IMR-90 (cell line): ENCODE measurements at regions not wholly inside any gene's neighbourhood (a gene's known extent, or its start where the extent isn't known, plus 50 kb on each side); places are given as distances from the start of the nearest gene placed in this dataset.

Experiments
- ATAC-seq: fragments of 200-7000 bp; cut with Tn5 transposase; 2 replicates; pipeline ENCODE4 v1.9.1; 2020; ENCODE audit warnings: low read depth, mild to moderate bottlenecking, moderate library complexity
- BruUV-seq: library from RNA; stranded (reverse); fragments of 400-500 nt; replicated peaks from 2 replicates; lab custom pipeline; 2021; lab: Mats Ljungman, UMichigan
- CTCF ChIA-PET: fragments of 300-600 bp; formaldehyde crosslinking; extraction: SDS; loops from one replicate; lab custom pipeline; 2021; ENCODE audit warnings: antibody characterized with exemption; lab: Yijun Ruan, JAX
- POLR2A ChIA-PET: fragments of 300-600 bp; sonication (Branson Sonifier 250); formaldehyde crosslinking; loops from one replicate; lab custom pipeline; 2022; ENCODE audit warnings: antibody characterized with exemption; ENCODE audit not compliant: unreplicated experiment; lab: Charles Lee
- DNase-seq: peaks from one replicate; pipeline ENCODE4 v3.0.0; 2013
- H2AFZ ChIP-seq: replicated peaks from 2 replicates; pipeline ENCODE3; 2013; ENCODE audit warnings: low read length, mild to moderate bottlenecking; ENCODE audit not compliant: poor library complexity
- H2AK5ac ChIP-seq: 2 replicates; pipeline ENCODE4 v1.6.1; 2013; ENCODE audit warnings: low read depth, low read length, inconsistent platforms
- H2AK9ac ChIP-seq: replicated peaks from 2 replicates; pipeline ENCODE3; 2013; ENCODE audit warnings: mild to moderate bottlenecking, low read depth, low read length, moderate library complexity; ENCODE audit not compliant: poor library complexity
- H2BK120ac ChIP-seq: 2 replicates; pipeline ENCODE4 v1.6.1; 2013; ENCODE audit warnings: low read depth, low read length, inconsistent platforms
- H2BK15ac ChIP-seq: 3 replicates; pipeline ENCODE4 v1.6.1; 2013; ENCODE audit warnings: low read depth, low read length, inconsistent platforms
- H2BK20ac ChIP-seq: 2 replicates; pipeline ENCODE4 v1.6.1; 2013; ENCODE audit warnings: low read depth, mild to moderate bottlenecking, inconsistent platforms, low read length, moderate library complexity
- H2BK5ac ChIP-seq: 2 replicates; pipeline ENCODE4 v1.6.1; 2013; ENCODE audit warnings: mild to moderate bottlenecking, low read depth, low read length, inconsistent platforms; ENCODE audit not compliant: poor library complexity, severe bottlenecking
- H3K14ac ChIP-seq: replicated peaks from 2 replicates; pipeline ENCODE4 v1.6.1; 2013; ENCODE audit warnings: low read depth, low read length, inconsistent platforms
- H3K18ac ChIP-seq: 2 replicates; pipeline ENCODE4 v1.6.1; 2013; ENCODE audit warnings: low read depth, low read length, control low read depth
- H3K23ac ChIP-seq: 2 replicates; pipeline ENCODE4 v1.6.1; 2013; ENCODE audit warnings: low read depth, low read length, inconsistent platforms
- H3K27ac ChIP-seq: 2 replicates; pipeline ENCODE4 v1.5.1; 2013; ENCODE audit warnings: mild to moderate bottlenecking, control low read depth, low read length; ENCODE audit not compliant: insufficient read depth
- H3K27me3 ChIP-seq: 2 replicates; pipeline ENCODE4 v1.6.1; 2013; ENCODE audit warnings: low read length; ENCODE audit not compliant: control insufficient read depth, insufficient read depth
- H3K36me3 ChIP-seq: 2 replicates; pipeline ENCODE4 v1.6.1; 2013; ENCODE audit warnings: low read length, mixed read lengths; ENCODE audit not compliant: control insufficient read depth, insufficient read depth
- H3K4ac ChIP-seq: 2 replicates; pipeline ENCODE4 v1.6.1; 2013; ENCODE audit warnings: low read depth, low read length, inconsistent platforms
- H3K4me1 ChIP-seq: 2 replicates; pipeline ENCODE4 v1.6.1; 2013; ENCODE audit warnings: low read length, mixed read lengths; ENCODE audit not compliant: control insufficient read depth, insufficient read depth
- H3K4me2 ChIP-seq: 2 replicates; pipeline ENCODE4 v1.6.1; 2013; ENCODE audit warnings: low read depth, mild to moderate bottlenecking, control low read depth, low read length, moderate library complexity
- H3K4me3 ChIP-seq: 2 replicates; pipeline ENCODE4 v1.5.1; 2013; ENCODE audit warnings: low read depth, mild to moderate bottlenecking, control low read depth, low read length, moderate library complexity; ENCODE audit not compliant: insufficient read depth
- H3K56ac ChIP-seq: 2 replicates; pipeline ENCODE4 v1.6.1; 2013; ENCODE audit warnings: low read length, inconsistent platforms; ENCODE audit not compliant: insufficient read depth; ENCODE audit errors: extremely low read depth
- H3K79me1 ChIP-seq, 2 experiments: 2 replicates each; pipeline ENCODE4 v1.6.1; 2013; ENCODE audit warnings: low read length in 2 of 2, inconsistent platforms in 1 of 2, low read depth in 1 of 2
- H3K9ac ChIP-seq: 2 replicates; pipeline ENCODE4 v1.6.1; 2013; ENCODE audit warnings: low read depth, low read length, control low read depth
- H3K9me1 ChIP-seq: 2 replicates; pipeline ENCODE4 v1.6.1; 2013; ENCODE audit warnings: low read length, inconsistent platforms; ENCODE audit not compliant: insufficient read depth
- H3K9me3 ChIP-seq: 2 replicates; pipeline ENCODE4 v1.6.1; 2013; ENCODE audit warnings: low read length; ENCODE audit not compliant: control insufficient read depth, insufficient read depth
- H4K20me1 ChIP-seq: 2 replicates; pipeline ENCODE4 v1.6.1; 2013; ENCODE audit warnings: low read length, inconsistent platforms; ENCODE audit not compliant: insufficient read depth
- H4K5ac ChIP-seq: 2 replicates; pipeline ENCODE4 v1.6.1; 2013; ENCODE audit warnings: mild to moderate bottlenecking, low read depth, low read length, control low read depth
- H4K8ac ChIP-seq, 2 experiments: 2 replicates each; pipeline ENCODE4 v1.6.1; 2013; ENCODE audit warnings: low read depth in 2 of 2, low read length in 2 of 2, control low read depth in 1 of 2, inconsistent platforms in 1 of 2
- H4K91ac ChIP-seq: 2 replicates; pipeline ENCODE4 v1.6.1; 2013; ENCODE audit warnings: low read depth, low read length, inconsistent platforms; ENCODE audit not compliant: insufficient read depth
- CHD1 ChIP-seq: IDR thresholded peaks from 2 replicates; pipeline ENCODE4 v1.6.1; 2012; ENCODE audit warnings: low read depth, low read length, improper control_type of control experiment
- POLR2A ChIP-seq: IDR thresholded peaks from 2 replicates; pipeline ENCODE4 v1.6.1; 2012; ENCODE audit warnings: mild to moderate bottlenecking, low read depth, low read length
- WGBS, 2 experiments: methylation state at CpG; one replicate each; pipeline versions ENCODE4 v1.1.5 to v1.1.7; 2013; ENCODE audit warnings: missing lambda C conversion rate in 2 of 2; ENCODE audit not compliant: insufficient read length in 1 of 2; ENCODE audit errors: extremely low coverage in 2 of 2; 5-methylcytosine and 5-hydroxymethylcytosine counted together
- dilution Hi-C: fragments of 300-500 bp; cut with HindIII; formaldehyde crosslinking; loops from one replicate; pipeline ENCODE4 v1.14.3; 2018; ENCODE audit warnings: low sequenced_read_pairs; ENCODE audit not compliant: unreplicated experiment
- in situ Hi-C: fragments of 300-500 bp; cut with MboI; formaldehyde crosslinking; loops from 3 replicates; pipeline ENCODE4 v1.14.3; 2019; ENCODE audit warnings: low sequenced_read_pairs, inconsistent platforms, mixed read lengths
- intact Hi-C: fragments of 100-400 bp; cut with micrococcal nuclease; formaldehyde crosslinking; loops from 2 replicates; pipeline ENCODE4 v1.10.0; 2022
- TF ChIP-seq, protein P1 (sequence below): fragments of 150-350 bp; IDR thresholded peaks from 2 replicates; pipeline ENCODE4 v1.6.1; 2016; ENCODE audit warnings: low read depth, mild to moderate bottlenecking, low read length, moderate library complexity, borderline replicate concordance

DNA sequence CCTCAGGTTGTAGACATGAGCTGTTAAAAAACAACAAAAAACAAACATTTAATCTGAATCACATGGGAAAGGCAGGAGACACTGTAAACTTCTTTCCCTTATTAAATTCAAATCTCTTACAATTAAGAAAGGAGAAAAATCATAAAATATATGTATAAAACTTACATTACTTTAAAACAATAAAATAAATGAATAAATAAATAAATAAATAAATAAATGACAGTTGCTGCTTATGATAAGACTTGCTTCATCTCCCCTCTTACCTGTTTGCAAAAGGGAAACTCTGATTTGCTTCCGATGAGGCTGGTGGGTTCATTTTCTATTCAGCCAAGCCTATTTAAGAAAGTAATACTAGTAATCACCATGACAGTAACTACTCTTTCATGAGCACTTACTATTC, 353.4 kb upstream of the TBL1XR1 start:
- H3K27me3 ChIP-seq: no peaks in the 10 kb centered on the region
- TF ChIP-seq POLR2A (no peak), CHD1 (no peak)
- TF ChIP-seq, protein P1, sequence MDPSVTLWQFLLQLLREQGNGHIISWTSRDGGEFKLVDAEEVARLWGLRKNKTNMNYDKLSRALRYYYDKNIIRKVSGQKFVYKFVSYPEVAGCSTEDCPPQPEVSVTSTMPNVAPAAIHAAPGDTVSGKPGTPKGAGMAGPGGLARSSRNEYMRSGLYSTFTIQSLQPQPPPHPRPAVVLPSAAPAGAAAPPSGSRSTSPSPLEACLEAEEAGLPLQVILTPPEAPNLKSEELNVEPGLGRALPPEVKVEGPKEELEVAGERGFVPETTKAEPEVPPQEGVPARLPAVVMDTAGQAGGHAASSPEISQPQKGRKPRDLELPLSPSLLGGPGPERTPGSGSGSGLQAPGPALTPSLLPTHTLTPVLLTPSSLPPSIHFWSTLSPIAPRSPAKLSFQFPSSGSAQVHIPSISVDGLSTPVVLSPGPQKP: no peak
- H2AK9ac ChIP-seq: no peak overlapping the region
- no peak overlapping the region for H3K23ac ChIP-seq
- H3K9me1 ChIP-seq: no peaks in the 10 kb centered on the region
- H2BK15ac ChIP-seq: no peak overlapping the region
- no peaks in the 10 kb centered on the region for H3K36me3 ChIP-seq
- no peak overlapping the region for H4K5ac ChIP-seq
- DNase-seq (no peak), ATAC-seq (no peak)
- in situ Hi-C loops: no loop called here
- H3K79me1 ChIP-seq: no peaks in the 10 kb centered on the region
- no peak overlapping the region for H3K27ac ChIP-seq
- no peak overlapping the region for H4K91ac ChIP-seq
- H2AK5ac ChIP-seq: no peak overlapping the region
- no peak overlapping the region for H4K8ac ChIP-seq
- no peak overlapping the region for H3K9ac ChIP-seq
- intact Hi-C loops: no loop called here
- no CpG with 5 or more reads among the region's 1 CpG for WGBS, 2 experiments
- no peak overlapping the region for H2BK20ac ChIP-seq
- H3K4me2 ChIP-seq: no peak overlapping the region
- H3K14ac ChIP-seq: no peak overlapping the region
- H3K9me3 ChIP-seq: no peaks in the 10 kb centered on the region
- no peak overlapping the region for H2BK120ac ChIP-seq
- H3K4ac ChIP-seq: no peak overlapping the region
- no peak overlapping the region for H2BK5ac ChIP-seq
- no peak overlapping the region for H3K56ac ChIP-seq
- H3K4me3 ChIP-seq: no peak overlapping the region
- POLR2A ChIA-PET: no interaction called here
- H3K18ac ChIP-seq: no peak overlapping the region
- H3K4me1 ChIP-seq: peaks cover 2% of the 10 kb centered on the region
- H4K20me1 ChIP-seq: no peaks in the 10 kb centered on the region
- H2AFZ ChIP-seq: no peak overlapping the region
- dilution Hi-C loops: no loop called here
- CTCF ChIA-PET: no interaction called here
- no TSS peak for BruUV-seq
